Esophagus squamous epithelium (tissue), 5 donors: ENCODE measurements at regions not wholly inside any gene's neighbourhood (a gene's known extent, or its start where the extent isn't known, plus 50 kb on each side); places are given as distances from the start of the nearest gene placed in this dataset.

Source experiments
- DNase-seq: peaks from one replicate; lab custom pipeline; 2025; lab: John Stamatoyannopoulos, UW
- H3K27ac ChIP-seq, 4 donors: fragments of 200-600 bp; sonication (generic); one replicate each; pipeline ENCODE4 v1.5.1; 2016 to 2019; ENCODE audit warnings: mild to moderate bottlenecking in 1 of 4
- H3K27me3 ChIP-seq, 4 donors: fragments of 200-600 bp; sonication (generic); 1 replicate in 3 of 4; 2 replicates in 1 of 4; pipeline versions ENCODE4 v1.5.1 to v1.6.0; 2017 to 2021; ENCODE audit warnings: antibody characterized with exemption in 1 of 4
- H3K36me3 ChIP-seq, 3 donors: fragments of 200-600 bp; sonication (generic); one replicate each; pipeline ENCODE4 v1.5.1; 2016 to 2019
- H3K4me1 ChIP-seq, 3 donors: fragments of 200-600 bp; sonication (generic); one replicate each; pipeline ENCODE4 v1.5.1; 2017 to 2019
- H3K4me3 ChIP-seq, 4 donors: fragments of 200-600 bp; sonication (generic); 1 replicate in 3 of 4; 2 replicates in 1 of 4; pipeline ENCODE4 v1.5.1; 2016 to 2019; ENCODE audit warnings: mild to moderate bottlenecking in 2 of 4, moderate library complexity in 1 of 4
- H3K9me3 ChIP-seq, 3 donors: fragments of 200-600 bp; sonication (generic); one replicate each; pipeline ENCODE4 v1.5.1; 2016 to 2019
- POLR2A ChIP-seq, 4 donors: fragments of 450-650 bp; IDR thresholded peaks; one replicate each; pipeline ENCODE4 v1.6.1; 2017; ENCODE audit warnings: antibody characterized with exemption in 4 of 4, mild to moderate bottlenecking in 4 of 4, moderate library complexity in 3 of 4
- WGBS, 2 donors: methylation state at CpG; one replicate each; pipeline ENCODE4 v1.1.5; 2018; 5-methylcytosine and 5-hydroxymethylcytosine counted together
- intact Hi-C: fragments of 100-400 bp; cut with DNase I; formaldehyde crosslinking; loops from one replicate; pipeline ENCODE4 v1.15.0; 2022
- TF ChIP-seq, protein P1 (sequence below), 6 experiments: fragments of 450-650 bp in 4 of 6; fragments of 200-600 bp in 2 of 6; sonication (generic) in 2 of 6; IDR thresholded peaks; one replicate each; pipeline ENCODE4 v1.5.1; 2016 to 2019; ENCODE audit warnings: antibody characterized with exemption in 6 of 6, mild to moderate bottlenecking in 4 of 6, moderate library complexity in 4 of 6
- donor health status: DM: yes; HTN: yes; CAD: no.

DNA sequence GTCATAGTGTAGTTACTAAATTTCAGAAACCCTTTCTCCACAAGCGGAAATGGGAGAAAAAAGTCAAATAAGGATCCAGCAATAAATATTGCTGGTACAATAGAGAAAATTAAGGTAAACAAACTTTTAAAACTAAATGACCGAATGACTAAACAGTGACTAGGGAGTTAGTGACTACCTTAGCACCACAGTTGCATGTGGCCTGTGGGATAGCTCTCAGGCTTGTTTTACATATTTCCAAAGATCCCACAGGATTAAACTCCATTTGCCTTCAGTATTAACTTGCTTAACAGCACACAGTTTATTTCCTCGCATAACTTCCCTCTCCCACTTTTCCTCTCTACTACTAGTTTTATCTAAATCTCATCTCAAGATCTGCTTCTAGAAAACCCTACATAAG, 824.3 kb upstream of the KLHL1 start:
- Histone ChIP-seq H3K27ac (no peak overlapping the region), H3K4me3 (no peak overlapping the region), H3K4me1 (no peaks in the 10 kb centered on the region), H3K9me3 (no peaks in the 10 kb centered on the region), H3K27me3 (no peaks in the 10 kb centered on the region), H3K36me3 (no peaks in the 10 kb centered on the region)
- 85 to 91% methylated on average over 3 of the region's 3 CpGs for WGBS, 2 donors
- intact Hi-C loops = no loop called here
- TF ChIP-seq POLR2A (IDR thresholded peaks at IDR 0.05) = no peak
- TF ChIP-seq, protein P1, sequence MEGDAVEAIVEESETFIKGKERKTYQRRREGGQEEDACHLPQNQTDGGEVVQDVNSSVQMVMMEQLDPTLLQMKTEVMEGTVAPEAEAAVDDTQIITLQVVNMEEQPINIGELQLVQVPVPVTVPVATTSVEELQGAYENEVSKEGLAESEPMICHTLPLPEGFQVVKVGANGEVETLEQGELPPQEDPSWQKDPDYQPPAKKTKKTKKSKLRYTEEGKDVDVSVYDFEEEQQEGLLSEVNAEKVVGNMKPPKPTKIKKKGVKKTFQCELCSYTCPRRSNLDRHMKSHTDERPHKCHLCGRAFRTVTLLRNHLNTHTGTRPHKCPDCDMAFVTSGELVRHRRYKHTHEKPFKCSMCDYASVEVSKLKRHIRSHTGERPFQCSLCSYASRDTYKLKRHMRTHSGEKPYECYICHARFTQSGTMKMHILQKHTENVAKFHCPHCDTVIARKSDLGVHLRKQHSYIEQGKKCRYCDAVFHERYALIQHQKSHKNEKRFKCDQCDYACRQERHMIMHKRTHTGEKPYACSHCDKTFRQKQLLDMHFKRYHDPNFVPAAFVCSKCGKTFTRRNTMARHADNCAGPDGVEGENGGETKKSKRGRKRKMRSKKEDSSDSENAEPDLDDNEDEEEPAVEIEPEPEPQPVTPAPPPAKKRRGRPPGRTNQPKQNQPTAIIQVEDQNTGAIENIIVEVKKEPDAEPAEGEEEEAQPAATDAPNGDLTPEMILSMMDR (IDR thresholded peaks at IDR 0.05) = no peak
- no peak for DNase-seq

DNA sequence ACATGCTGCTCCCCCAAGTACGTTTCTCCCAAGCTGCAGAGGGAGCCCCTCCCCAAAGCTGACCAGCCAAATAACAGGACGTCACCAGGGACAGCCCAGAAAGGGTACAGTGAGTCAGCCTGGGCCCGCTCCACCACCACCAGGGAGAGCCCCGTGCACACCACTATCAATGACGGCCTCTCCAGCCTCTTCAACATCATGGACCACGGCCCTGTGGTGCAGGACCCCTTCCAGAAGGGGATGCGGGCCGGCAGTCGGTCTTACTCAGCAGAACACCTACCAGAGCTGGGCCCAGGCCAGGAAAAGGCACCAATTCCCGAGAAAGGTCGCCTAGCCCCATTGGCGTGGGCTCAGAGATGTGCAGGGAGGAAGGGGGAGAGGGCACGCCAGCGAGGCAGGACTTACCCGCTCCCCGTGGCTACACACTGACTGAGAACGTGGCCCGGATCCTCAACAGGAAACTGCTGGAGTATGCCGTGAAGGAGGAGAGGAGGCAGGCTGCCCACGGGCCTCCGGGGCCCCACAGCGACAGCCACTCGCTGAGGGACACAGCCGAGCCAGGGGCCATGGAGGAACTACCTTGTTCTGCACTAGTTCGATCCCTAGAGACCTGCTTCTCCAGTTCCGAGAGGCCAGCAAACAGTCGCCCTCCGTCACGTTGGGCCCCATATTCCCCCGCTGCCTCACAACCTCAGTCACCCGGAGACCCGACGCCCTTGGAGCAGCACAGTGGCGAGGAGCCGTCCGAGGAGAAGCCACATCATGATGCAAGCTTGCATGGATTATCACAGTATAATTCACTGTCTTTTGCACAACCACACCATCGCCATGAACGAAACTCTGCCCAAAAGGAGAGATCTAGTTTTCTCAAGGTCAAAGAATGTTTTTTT, 815.9 kb upstream of the KLHL1 start:
- Histone ChIP-seq H3K4me3 (no peak overlapping the region), H3K27ac (no peak overlapping the region), H3K27me3 (no peaks in the 10 kb centered on the region), H3K4me1 (no peaks in the 10 kb centered on the region), H3K36me3 (no peaks in the 10 kb centered on the region), H3K9me3 (peaks cover 0 to 5% (median 4%) of the 10 kb centered on the region in 3 donors)
- intact Hi-C loops = no loop called here
- DNase-seq = no peak
- TF ChIP-seq, protein P1 (IDR thresholded peaks at IDR 0.05) = no peak
- no peak for TF ChIP-seq POLR2A (IDR thresholded peaks at IDR 0.05)
- WGBS, 2 donors = 90 to 92% methylated on average over 6 to 19 of the region's 38 CpGs

DNA sequence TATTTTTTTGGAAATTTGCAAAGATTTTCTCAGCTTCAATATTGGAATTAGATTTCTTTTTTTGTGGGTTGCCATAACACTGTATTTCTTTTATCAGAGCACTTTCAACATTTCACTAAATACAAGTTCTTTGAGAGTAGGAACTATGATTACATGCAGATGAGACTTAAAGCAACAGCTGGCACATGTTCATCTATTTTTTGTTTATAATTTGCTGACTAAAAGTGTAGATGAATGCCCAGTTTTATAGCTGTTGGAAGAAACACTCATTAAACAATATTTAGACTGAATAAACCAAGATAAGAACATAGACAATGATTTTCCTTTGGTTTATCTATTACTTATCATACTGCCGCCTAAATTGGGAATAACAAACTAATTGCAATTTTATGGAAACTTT, 803.0 kb upstream of the KLHL1 start:
- Histone ChIP-seq H3K27ac (no peak overlapping the region), H3K27me3 (no peaks in the 10 kb centered on the region), H3K4me1 (no peaks in the 10 kb centered on the region), H3K9me3 (no peaks in the 10 kb centered on the region), H3K36me3 (no peaks in the 10 kb centered on the region), H3K4me3 (no peak overlapping the region)
- WGBS, 2 donors = 65 to 72% methylated on average over 1 of the region's 1 CpG
- no peak for DNase-seq
- TF ChIP-seq, protein P1 (IDR thresholded peaks at IDR 0.05) = no peak
- no peak for TF ChIP-seq POLR2A (IDR thresholded peaks at IDR 0.05)
- intact Hi-C loops = no loop called here

DNA sequence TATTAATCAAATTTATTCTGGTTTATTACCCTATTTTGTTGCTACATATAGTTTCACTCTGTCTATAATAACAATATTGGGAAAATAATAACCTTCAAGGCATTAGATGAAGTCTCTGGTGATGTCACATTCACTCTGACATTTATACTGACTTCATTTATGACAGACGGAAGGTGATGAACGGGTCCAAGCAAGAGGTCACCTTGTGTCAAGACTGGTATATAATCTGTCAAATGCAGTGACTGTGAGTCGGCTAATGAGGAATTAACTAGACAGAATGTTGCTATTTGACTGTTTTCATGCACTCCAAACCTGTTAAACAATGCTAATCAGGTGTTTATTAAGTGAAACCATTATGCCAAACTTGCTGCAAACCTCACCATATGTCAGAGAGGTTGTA, 800.5 kb upstream of the KLHL1 start:
- H3K4me1 ChIP-seq = no peaks in the 10 kb centered on the region
- H3K36me3 ChIP-seq = no peaks in the 10 kb centered on the region
- no peaks in the 10 kb centered on the region for H3K9me3 ChIP-seq
- H3K27ac ChIP-seq = no peak overlapping the region
- TF ChIP-seq POLR2A (IDR thresholded peaks at IDR 0.05) = no peak
- TF ChIP-seq, protein P1 (IDR thresholded peaks at IDR 0.05) = no peak
- intact Hi-C loops = no loop called here
- WGBS, 2 donors = 56 to 59% methylated on average over 3 of the region's 3 CpGs
- no peaks in the 10 kb centered on the region for H3K27me3 ChIP-seq
- DNase-seq = no peak
- H3K4me3 ChIP-seq = no peak overlapping the region

DNA sequence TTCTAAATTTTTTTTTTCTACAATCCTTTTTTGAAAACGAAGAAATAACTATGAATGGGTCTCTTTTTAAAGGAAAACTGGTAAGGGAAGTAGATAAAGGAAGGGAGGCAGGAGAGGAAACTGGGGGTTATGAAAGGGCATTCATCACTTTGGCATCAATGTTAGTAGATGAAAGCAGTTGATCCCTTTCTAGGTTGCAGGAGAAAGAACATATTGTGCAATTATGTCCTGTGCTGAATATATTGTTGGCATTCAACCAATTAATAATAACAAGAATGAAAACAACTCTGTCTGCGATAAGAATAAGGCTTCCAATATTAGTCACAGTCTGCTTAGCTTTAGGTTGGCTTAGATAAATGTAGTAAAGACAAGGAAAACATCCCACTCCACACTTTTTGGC, 796.8 kb upstream of the KLHL1 start:
- WGBS, 2 donors = 4 to 12% methylated on average over 2 of the region's 2 CpGs

More for the DNA sequence above, 796.8 kb upstream of the KLHL1 start:
- H3K4me1 ChIP-seq = no peaks in the 10 kb centered on the region
- intact Hi-C loops = no loop called here
- no peak overlapping the region for H3K27ac ChIP-seq
- H3K9me3 ChIP-seq = no peaks in the 10 kb centered on the region
- H3K4me3 ChIP-seq = no peak overlapping the region
- no peaks in the 10 kb centered on the region for H3K36me3 ChIP-seq
- H3K27me3 ChIP-seq = no peaks in the 10 kb centered on the region
- DNase-seq = no peak
- TF ChIP-seq, protein P1 (IDR thresholded peaks at IDR 0.05) = no peak
- TF ChIP-seq POLR2A (IDR thresholded peaks at IDR 0.05) = no peak
